Spinal cord (tissue), 9 donors: ENCODE measurements at regions not wholly inside any gene's neighbourhood (a gene's known extent, or its start where the extent isn't known, plus 50 kb on each side); places are given as distances from the start of the nearest gene placed in this dataset.

Source experiments
- DNase-seq, 6 donors: peaks; one replicate each; pipeline versions ENCODE4 v3.0.0 to v3.0.0-alpha.2; 2013 to 2015; ENCODE audit warnings: low spot score in 6 of 6, low read depth in 4 of 6
- H3K27ac ChIP-seq: one replicate; pipeline ENCODE4 v1.5.1; 2013; ENCODE audit warnings: low read depth, low read length, control low read depth
- H3K27me3 ChIP-seq: one replicate; pipeline ENCODE4 v1.6.1; 2013; ENCODE audit warnings: low read length; ENCODE audit not compliant: control insufficient read depth, insufficient read depth
- H3K36me3 ChIP-seq: one replicate; pipeline ENCODE4 v1.6.1; 2013; ENCODE audit warnings: low read length; ENCODE audit not compliant: control insufficient read depth, insufficient read depth
- H3K4me1 ChIP-seq: one replicate; pipeline ENCODE4 v1.6.1; 2013; ENCODE audit warnings: low read length; ENCODE audit not compliant: control insufficient read depth, insufficient read depth
- H3K4me3 ChIP-seq: one replicate; pipeline ENCODE4 v1.5.1; 2013; ENCODE audit warnings: low read depth, low read length, control low read depth
- H3K9me3 ChIP-seq: one replicate; pipeline ENCODE4 v1.6.1; 2013; ENCODE audit warnings: low read length; ENCODE audit not compliant: control insufficient read depth, insufficient read depth
- WGBS: methylation state at CpG from one replicate; pipeline ENCODE4 v1.1.5; 2013; ENCODE audit warnings: missing lambda C conversion rate; ENCODE audit not compliant: insufficient coverage; 5-methylcytosine and 5-hydroxymethylcytosine counted together
- donor health status: healthy.

- WGBS = 70% methylated on average over 1 of the region's 1 CpG
These were observed 177.4 kb upstream of the HS3ST1 start for GRCh38 chr4:11606078-11606477.

DNA sequence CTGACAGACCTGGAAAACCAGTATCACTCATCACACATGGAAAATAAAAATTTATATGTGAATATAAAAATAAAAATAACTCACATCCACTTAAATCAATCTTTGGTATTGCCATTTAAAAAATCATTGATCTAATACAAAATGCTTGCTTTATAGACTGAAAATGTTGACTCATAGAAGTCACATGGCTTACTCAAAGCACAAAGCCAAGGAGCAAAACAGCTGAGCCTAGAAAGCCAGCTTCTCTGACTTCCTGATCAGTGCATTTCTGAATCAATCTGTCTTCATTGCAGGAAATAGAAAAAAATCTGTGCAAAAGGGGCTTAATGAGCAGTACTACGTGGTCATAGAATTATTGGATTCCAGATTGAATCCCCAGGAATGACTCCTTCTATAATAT, 176.9 kb upstream of the HS3ST1 start:
- no peaks in the 10 kb centered on the region for H3K36me3 ChIP-seq
- no peaks in the 10 kb centered on the region for H3K27me3 ChIP-seq
- H3K4me3 ChIP-seq = no peak overlapping the region
- H3K4me1 ChIP-seq = no peaks in the 10 kb centered on the region
- DNase-seq = peak in 2 of 6 donors; percentile 31 to 63
- H3K9me3 ChIP-seq = no peaks in the 10 kb centered on the region
- H3K27ac ChIP-seq = no peak overlapping the region
- WGBS = no CpG with 5 or more reads among the region's 1 CpG

More at GRCh38 chr4:11606078-11606477, 177.4 kb upstream of the HS3ST1 start:
- Histone ChIP-seq H3K36me3 (no peaks in the 10 kb centered on the region), H3K27ac (no peak overlapping the region), H3K4me3 (no peak overlapping the region), H3K9me3 (no peaks in the 10 kb centered on the region), H3K4me1 (no peaks in the 10 kb centered on the region), H3K27me3 (no peaks in the 10 kb centered on the region)
- DNase-seq = no peak

DNA sequence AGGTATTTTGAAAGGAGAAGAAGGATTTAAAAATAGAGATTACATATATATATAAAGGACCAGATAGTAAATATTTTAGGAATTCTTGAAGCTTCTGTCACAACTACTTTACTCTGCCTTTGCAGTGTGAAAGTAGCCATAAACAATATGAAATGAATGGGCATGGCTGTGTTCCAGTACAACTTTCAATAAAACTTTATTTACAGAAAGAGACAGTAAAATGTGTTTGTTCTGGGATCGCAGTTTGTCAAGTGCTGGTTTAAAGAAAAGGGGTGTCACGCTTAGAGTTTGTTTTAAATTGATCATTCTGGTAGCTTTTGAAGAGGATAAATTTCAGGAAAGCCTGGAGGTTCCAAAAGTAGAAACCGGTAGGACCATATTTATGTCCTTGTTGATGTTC, 176.1 kb upstream of the HS3ST1 start:
- no CpG with 5 or more reads among the region's 3 CpGs for WGBS
- no peak for DNase-seq
- no peaks in the 10 kb centered on the region for H3K36me3 ChIP-seq
- H3K4me3 ChIP-seq = no peak overlapping the region
- no peaks in the 10 kb centered on the region for H3K4me1 ChIP-seq
- H3K27me3 ChIP-seq = no peaks in the 10 kb centered on the region
- no peaks in the 10 kb centered on the region for H3K9me3 ChIP-seq
- no peak overlapping the region for H3K27ac ChIP-seq

DNA sequence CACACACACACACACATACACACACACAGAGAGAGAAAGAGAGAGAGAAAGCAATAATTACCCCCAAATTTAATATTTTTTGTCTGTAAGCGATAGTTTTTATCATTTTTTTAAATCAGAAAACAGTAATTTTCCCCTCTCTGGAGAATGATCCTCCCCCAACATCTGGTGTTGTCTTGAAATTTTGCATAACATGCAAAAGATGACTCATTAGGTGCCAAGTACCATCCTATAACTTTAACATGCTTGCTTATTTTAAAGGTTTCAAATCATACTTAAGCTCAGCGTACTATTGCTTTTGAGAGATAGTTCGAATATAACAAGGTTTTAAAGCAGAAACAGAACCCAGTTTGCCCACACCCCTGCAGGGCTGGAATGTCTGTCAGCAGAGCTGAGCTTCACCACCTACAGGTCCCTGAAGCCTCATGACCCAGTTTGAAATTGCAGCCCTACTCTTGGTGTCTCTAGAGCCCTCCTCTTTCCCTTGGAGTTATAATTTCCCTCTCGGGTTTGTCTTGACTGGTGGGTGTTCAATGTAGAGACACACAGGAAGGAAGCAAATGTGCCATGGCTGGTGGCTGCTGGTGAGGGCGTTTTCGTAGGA, 175.0 kb upstream of the HS3ST1 start:
- Histone ChIP-seq H3K9me3 (no peaks in the 10 kb centered on the region), H3K27ac (no peak overlapping the region), H3K36me3 (no peaks in the 10 kb centered on the region), H3K27me3 (no peaks in the 10 kb centered on the region), H3K4me3 (no peak overlapping the region), H3K4me1 (no peaks in the 10 kb centered on the region)
- WGBS = 71% methylated on average over 2 of the region's 6 CpGs
- DNase-seq = peak in 1 of 6 donors; percentile 26

DNA sequence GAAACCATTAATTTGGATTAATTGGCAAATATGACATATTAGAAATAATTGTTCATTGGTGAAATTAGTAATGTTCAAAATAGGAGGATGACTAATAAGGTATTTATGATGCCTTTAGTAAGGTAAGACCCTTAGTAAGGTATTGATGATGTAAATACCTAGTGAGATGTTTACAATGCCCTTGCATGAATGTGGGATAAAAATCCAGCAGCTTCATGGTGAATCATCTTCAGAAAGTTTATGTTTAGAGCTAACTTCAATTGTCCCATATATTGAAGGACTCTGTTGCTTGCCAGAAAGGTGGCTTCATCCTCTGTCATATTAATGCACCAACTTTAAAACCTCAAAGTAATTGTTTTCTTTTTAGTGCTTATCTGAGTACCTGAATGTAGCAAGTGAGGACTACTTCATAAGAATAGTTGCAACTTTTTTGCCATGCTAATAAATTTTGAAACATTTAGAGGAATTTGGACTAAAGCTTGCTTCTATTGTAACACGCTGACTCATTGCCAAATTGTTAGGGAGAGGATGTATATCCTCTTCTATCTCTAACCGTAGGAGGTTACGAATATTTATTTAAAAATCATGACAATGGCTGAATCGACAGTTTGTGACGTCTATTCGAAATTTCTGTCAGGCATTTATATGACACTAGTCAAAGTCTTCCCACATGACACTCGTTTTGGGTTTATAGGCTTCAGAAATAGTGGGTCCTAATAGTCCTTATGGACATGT, 174.1 kb upstream of the HS3ST1 start:
- H3K27me3 ChIP-seq = no peaks in the 10 kb centered on the region
- H3K36me3 ChIP-seq = no peaks in the 10 kb centered on the region
- no CpG with 5 or more reads among the region's 7 CpGs for WGBS
- no peak overlapping the region for H3K4me3 ChIP-seq
- H3K27ac ChIP-seq = no peak overlapping the region
- no peaks in the 10 kb centered on the region for H3K4me1 ChIP-seq
- DNase-seq = no peak
- no peaks in the 10 kb centered on the region for H3K9me3 ChIP-seq

GRCh38 chr4:11599064-11599463, 170.4 kb upstream of the HS3ST1 start:
- no peaks in the 10 kb centered on the region for H3K9me3 ChIP-seq
- no peaks in the 10 kb centered on the region for H3K27me3 ChIP-seq
- DNase-seq = no peak
- no peaks in the 10 kb centered on the region for H3K36me3 ChIP-seq
- H3K27ac ChIP-seq = no peak overlapping the region
- no peak overlapping the region for H3K4me3 ChIP-seq
- no peaks in the 10 kb centered on the region for H3K4me1 ChIP-seq
- no CpG with 5 or more reads among the region's 1 CpG for WGBS

DNA sequence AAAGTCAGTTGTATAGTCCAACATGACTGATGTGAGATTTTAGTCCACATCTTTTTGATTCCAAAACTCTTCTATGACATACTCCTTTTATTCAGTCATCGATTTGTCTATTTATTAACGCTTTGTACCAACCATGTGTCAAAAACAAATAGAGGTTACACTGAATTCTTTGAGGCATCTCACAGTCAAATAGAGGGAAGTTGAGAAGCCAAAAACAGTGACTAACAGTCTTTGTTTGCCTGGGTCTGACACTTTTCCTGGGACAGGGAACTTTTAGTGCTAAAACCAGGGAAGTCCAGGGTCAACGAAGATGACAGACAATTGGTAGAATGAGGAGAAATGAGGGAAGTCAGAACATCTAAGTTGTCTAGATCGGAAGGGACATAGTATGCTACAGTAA, 169.9 kb upstream of the HS3ST1 start:
- Histone ChIP-seq H3K27me3 (no peaks in the 10 kb centered on the region), H3K27ac (no peak overlapping the region), H3K36me3 (no peaks in the 10 kb centered on the region), H3K4me1 (peaks cover under 1% of the 10 kb centered on the region), H3K9me3 (no peaks in the 10 kb centered on the region), H3K4me3 (no peak overlapping the region)
- no peak for DNase-seq
- WGBS = 100% methylated on average over 1 of the region's 4 CpGs

DNA sequence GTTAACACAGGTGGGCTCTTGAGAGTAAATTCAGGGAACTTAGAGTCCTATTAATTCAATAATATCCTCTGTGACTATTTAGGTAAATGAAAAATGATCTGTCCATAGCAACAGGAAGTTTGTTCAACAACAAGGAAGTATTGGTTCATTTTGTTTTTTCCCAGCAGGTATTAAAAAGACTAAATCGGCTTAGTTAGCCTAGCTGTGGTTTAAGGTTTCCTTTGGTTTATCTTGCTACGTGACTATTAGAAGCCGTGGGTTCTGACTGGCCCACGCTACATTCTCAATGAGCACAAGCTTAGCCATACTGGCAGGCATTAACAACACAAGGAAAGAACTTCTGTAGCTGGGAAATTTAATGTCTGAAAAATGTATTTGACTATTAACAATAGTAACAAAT, 168.8 kb upstream of the HS3ST1 start:
- Histone ChIP-seq H3K36me3 (no peaks in the 10 kb centered on the region), H3K27ac (no peak overlapping the region), H3K9me3 (no peaks in the 10 kb centered on the region), H3K27me3 (no peaks in the 10 kb centered on the region), H3K4me3 (no peak overlapping the region), H3K4me1 (peaks cover 3% of the 10 kb centered on the region)
- 80% methylated on average over 3 of the region's 4 CpGs for WGBS
- DNase-seq = no peak

DNA sequence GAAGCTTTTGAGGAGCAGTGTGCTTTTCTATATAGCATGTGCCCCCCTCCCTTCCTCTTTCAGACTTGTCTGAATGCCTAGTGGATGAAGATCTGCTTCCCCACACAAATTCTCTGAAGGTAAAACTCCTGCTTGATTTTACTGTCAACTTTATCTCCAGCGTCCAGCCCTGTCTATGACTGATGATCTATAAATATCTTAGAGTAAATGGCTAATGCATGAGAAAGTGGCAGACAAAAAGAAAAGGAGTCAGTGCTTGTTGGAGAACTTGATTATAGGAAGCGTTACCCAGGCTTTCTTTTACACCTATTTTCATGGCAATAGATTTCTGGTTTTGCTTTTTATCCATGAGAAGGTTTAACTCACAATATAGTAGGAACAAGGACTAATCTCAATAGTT, 168.3 kb upstream of the HS3ST1 start:
- no peaks in the 10 kb centered on the region for H3K9me3 ChIP-seq
- H3K4me3 ChIP-seq = no peak overlapping the region
- H3K27me3 ChIP-seq = no peaks in the 10 kb centered on the region
- DNase-seq = no peak
- no peaks in the 10 kb centered on the region for H3K36me3 ChIP-seq
- peaks cover 3% of the 10 kb centered on the region for H3K4me1 ChIP-seq
- WGBS = no CpG with 5 or more reads among the region's 2 CpGs
- H3K27ac ChIP-seq = no peak overlapping the region

DNA sequence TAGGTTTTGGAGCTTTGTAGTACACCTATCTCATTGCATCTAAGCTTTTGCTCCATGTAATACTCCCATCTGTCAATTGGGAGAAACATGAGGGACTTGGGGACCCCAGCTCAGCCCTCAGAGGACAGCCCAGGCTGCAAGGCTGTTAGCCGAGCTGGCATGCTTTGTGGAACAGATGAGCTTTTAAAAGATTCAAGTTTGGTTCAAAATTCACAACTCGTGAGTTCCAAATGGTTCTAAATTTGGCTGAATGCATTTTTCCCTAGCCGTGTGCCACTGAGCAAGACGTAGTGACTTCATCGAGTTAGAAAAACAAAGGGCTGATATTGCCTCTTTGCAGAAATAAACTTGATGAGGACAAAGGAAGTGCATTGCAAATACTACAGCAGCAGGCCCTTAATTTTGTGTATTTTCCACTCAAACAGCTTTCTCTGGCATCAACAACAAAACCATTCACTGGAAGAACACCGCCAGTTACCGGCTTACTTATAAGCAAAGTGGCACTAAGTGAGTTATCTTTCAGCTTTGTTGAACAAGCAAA, 165.0 kb upstream of the HS3ST1 start:
- Histone ChIP-seq H3K36me3 (no peaks in the 10 kb centered on the region), H3K27ac (no peak overlapping the region), H3K4me3 (no peak overlapping the region), H3K27me3 (no peaks in the 10 kb centered on the region), H3K4me1 (peaks cover 3% of the 10 kb centered on the region), H3K9me3 (no peaks in the 10 kb centered on the region)
- 35% methylated on average over 3 of the region's 7 CpGs for WGBS
- peak in 3 of 6 donors; percentile 22 to 92 (median 69) for DNase-seq
